SK-N-DZ (cell line): ENCODE measurements at regions not wholly inside any gene's neighbourhood (a gene's known extent, or its start where the extent isn't known, plus 50 kb on each side); places are given as distances from the start of the nearest gene placed in this dataset.
A peak's percentile ranks its signal among the peaks of the same experiment; 100 is the strongest.
"Not testable (repeated sequence)": the region's sequence is repeated elsewhere in the genome, so short reads cannot be mapped to it uniquely, and the experiment has no call there.

Experiments used
- DNase-seq: peaks from one replicate; pipeline ENCODE4 v3.0.0-alpha.2; 2015; ENCODE audit warnings: low spot score

DNA sequence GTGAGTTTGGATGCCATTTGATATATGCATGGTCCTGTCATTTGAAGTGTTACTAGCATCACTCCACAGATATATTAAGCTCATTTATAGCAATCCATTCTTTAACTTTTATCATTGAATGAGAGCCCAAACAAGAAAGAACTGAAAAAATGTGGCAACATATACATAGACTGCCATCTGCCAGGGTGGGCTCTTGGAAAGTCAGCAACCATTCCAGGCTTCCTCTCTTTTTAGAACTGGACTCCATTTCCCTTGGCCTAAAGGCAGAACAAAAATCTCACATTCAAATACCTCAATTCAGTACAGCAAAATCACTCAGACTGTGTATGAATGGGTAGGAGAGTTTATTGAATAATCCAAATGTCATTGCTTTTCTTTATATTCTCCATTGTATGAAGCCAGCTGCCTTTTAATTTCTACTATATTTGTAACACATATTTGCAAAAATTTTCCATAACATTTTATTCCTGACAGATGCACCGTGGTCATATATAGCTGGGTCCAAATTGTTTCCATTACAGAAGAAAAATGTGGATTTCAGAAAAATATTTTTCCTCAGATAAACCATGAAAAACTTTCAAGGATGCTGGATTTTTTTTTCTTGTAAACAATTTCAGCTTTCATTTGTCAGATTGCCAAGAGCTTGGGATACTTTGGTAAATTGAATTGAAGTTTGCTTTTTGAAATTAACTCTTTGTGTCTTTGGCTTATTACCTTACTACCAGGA, 1252.3 kb upstream of the SEL1L start:
- DNase-seq, result no peak

DNA sequence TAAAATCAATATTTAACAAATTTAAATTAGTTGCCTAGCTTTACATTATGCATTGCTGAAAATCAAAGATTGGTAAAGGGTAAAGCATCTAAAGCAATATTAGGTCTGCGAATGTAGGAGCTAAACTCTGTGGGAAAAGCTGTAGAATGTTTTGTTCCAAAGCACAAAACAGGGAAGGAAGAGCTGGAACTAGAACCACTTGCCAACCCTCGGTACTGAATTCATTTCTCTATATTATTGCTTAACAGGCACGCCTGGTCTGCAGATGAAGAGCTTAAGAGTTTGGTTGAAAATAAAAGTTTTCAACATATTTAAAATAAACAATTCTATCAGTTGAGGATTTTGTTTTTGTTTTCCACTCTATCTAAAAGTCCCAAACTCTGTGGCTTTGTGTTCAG, 1252.8 kb upstream of the SEL1L start:
- DNase-seq, result no peak

DNA sequence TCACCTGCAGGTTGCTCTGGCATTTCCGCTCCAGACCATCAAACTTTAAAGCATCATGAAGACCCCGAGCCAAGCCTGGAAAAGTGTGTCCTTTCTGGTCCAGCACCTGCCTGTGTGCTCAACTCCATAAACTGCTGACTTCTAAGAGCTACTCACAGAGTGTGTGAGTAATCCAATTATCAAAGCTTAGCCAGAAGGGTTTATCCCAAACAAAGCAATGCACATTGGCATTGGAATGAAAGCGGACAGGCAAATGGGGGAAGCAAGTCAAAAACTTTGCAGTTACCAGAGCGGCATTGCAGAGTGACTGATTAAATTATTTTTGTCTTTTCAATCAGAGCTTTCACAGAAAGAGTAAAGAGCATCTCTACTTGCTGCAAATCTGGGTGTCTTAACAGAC, 1262.4 kb upstream of the SEL1L start:
- DNase-seq, result peak; percentile 78

DNA sequence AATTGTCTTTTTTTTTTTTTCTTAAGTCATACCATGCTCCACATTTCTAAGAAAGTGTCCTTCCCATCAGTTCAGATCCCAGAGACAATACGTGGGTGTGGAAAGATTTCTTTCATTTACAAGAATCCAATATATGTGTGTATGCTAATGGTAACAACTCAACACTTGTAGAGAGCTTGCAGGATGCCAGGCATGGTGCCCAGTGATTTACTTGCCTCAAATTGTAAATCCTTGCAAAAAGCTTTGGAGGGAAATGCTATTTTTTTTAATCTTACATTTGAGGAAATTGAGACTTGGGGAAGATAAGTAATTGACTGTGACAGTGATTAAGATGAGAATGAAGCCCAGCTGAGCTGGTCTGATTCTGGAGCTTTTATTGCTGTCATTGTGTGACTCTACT, 1264.6 kb upstream of the SEL1L start:
- DNase-seq, result no peak

DNA sequence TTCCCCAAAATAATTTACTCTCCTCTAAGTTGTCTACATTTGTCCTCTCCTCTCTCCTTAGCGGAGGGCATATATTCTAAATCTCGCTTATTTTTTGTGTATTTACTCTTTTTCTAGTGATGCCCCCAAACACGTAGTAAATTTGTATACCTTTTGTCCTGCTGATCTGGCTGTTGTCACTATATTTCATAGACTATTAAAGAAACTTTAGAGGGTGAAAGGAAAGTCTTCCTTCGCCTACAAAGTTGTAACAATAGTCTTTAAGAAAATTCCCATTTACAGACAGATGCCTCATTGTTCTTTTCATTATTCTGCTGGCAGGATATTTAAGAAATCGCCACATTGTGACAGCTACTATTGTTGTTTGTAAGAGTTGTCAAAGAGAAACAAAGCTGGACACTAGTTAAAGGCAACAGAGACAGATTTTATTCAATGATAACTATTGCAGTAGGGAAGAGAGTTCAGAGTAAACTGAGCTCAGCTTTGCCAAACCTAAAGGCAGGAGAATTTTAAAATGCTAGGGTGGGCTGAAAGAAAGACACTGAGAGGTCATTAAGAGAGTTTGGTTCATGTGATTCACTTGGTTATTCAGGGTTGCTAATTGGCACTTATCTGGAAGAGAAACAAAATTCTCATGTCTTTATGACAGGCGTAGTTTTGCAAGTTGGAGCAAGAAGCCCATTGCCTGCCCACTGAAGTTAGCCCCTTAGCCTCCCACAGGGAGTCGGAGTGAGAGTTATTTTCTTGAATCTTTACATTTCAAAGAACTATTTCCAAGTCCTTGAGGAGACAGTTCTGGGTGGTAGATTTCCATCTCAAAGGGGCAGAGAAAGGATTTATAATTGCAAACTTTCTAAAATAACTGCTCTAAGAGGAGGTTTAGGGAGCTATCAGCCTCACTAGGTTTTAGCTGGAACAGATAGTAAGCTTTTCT, 1272.5 kb upstream of the SEL1L start:
- DNase-seq, result no peak

GRCh38 chr14:82811246-82811645, 1277.6 kb upstream of the SEL1L start:
- DNase-seq, result no peak

- not testable (repeated sequence) for DNase-seq
These were observed 1280.7 kb upstream of the SEL1L start for GRCh38 chr14:82814339-82814738.

DNA sequence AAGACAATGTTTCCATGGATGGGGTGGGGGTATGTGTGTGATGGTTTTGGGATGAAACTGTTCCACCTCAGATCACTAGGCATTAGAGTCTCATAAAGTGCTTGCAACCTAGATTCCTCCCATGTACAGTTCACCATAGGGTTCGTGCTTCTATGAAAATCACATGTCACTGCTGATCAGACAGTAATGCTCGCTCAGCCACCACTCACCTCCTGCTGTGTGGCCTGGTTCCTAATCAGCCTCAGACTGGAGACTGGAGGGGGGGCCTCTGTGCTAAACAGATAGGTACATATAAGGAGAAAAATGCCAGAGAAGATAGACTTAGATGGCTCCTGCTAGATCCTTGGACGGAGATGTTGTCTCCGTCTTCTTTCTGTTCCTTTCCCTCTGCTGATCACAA, 1296.9 kb upstream of the SEL1L start:
- DNase-seq, result no peak

DNA sequence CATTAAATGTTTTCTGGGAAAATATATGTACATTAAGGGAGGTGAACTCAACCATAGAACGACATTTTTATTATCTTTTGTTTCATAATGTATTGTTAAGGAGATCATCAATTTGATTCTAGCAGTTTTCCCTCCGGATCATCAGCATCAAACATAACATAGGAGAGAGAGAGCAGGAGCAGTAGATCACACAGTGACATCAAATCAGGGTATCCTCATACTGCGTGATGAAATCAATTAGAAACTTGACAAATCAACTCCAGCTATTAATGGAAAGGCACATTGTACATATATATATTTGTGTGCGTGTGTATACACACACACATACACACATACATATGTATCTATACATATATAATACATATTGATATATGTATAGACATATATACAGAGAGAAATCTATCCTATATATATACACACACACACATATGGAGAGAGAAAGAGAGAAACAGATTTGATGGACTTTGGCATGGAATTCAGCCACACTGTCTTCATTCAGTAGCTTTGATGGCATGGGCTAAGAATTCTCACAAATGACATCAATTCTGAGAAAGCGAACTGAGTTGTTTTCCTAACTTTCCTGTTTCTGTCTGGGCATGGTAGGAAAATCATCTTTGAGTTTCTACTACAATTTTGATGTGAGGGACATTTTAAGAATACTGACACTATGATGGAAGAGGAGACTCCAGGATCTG, 1302.8 kb upstream of the SEL1L start:
- no peak for DNase-seq

GRCh38 chr14:82837611-82838140, 1304.0 kb upstream of the SEL1L start:
- peak; percentile 91 for DNase-seq

GRCh38 chr14:82850576-82850975, 1316.9 kb upstream of the SEL1L start:
- DNase-seq, result no peak

DNA sequence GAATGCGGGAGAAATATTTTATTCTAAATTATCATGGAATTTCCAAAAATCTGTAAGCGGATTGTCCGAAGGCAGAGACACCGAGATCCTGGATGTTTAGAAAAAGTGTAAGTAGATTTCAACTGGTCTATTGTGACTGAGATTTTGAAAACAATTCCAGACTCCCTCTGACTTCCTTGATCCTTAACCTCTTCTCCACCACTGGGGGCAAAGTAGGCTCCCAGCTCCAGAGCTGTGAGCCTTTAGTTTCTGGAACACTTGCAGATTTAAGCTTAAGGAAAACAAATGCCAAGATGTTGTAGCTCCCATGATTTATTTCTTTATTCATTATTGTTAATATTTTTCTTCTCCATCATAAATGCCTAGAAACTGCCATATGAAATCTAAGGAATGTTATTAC, 1320.5 kb upstream of the SEL1L start:
- no peak for DNase-seq

GRCh38 chr14:82854901-82855300, 1321.2 kb upstream of the SEL1L start:
- DNase-seq, result no peak

DNA sequence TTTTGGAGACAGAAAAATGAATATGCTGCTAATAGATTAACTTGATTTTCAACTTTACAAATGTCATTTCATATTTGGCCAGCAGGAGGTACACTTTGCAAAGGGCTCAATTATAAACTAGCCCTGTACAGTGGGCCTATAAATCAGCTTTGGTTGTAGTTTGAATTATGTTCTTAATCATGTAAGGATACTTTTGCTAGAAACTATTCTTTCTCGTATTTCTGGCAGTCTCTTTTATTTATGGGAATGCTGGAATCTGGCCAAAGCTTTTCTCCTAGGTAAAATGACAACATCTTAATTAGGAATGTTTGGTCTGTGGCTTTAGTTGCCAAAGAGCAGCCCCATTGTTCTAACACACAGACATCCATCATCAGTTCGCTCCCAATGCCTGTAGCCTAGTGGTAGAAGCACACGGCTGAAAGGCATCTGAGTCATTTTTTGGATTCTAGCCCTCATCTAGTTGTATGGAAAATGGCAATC, 1322.3 kb upstream of the SEL1L start:
- DNase-seq, result peak; percentile 3

GRCh38 chr14:82861313-82861712, 1327.7 kb upstream of the SEL1L start:
- DNase-seq, result no peak

- DNase-seq, result no peak
These were observed 1338.8 kb upstream of the SEL1L start for GRCh38 chr14:82872494-82872893.

- no peak for DNase-seq
These were observed 1345.3 kb upstream of the SEL1L start for GRCh38 chr14:82878951-82879350.

DNA sequence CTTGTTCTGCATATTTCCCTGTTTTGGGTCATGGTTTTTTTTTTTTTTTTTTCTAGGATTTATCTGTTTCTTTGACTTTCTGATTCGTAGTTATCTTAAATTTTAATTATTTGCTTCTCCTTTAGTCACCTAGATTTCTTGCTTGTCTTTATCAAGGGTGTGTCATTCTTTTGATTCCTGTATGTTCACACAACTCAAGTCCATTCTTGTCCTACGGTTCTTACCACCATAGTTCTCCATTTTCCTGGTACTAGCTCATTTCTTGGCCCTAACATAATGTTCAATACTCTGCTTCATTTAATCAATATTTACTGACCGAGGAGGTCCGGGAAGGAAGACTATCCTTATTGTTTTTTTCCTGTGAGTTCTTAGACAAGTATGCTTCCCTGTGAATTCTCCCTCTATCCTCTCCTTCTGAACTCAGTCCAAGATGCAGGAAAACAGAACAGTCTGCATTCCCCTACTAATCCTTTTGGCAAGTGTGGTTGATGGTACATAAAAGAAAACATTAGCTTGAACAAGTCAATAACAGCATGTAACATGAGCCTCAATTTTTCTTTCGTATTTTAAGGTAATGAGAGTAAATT, 1346.4 kb upstream of the SEL1L start:
- no peak for DNase-seq

DNA sequence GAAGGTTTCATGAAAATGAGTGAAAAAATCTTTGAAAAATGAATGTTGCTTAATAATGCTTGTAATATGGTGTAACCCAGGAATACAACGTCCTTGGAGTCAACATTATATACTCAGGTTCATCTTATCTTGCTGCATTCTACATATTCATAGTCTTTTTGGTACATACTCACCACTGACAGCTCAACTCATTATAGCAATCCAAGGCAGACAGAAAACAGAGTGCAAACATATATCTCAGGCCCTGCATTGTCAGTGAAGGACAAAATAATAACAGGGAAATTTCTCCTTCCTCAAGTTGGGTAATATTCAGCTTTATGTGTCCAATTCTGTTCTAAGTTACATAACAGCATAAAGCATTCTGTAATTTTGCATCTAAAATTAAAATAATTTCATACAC, 1353.0 kb upstream of the SEL1L start:
- no peak for DNase-seq

GRCh38 chr14:82889701-82890100, 1356.0 kb upstream of the SEL1L start:
- no peak for DNase-seq

DNA sequence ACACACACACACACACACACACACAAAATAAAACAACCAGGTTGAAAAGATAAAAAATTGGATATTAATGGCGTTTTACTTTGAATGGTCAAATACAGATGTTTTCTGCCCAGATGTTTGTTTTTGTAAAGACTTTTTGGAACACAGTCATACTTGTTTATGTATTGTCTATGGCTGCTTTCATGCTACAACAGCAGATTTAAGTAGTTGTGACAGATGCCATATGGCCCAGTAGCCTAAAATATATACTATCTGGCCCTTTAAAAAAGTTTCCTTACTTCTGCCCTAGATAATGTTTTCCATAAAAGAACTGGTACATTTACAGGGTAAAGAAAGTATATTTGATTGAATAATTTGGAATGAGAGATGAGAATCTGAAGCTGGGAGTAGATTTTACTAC, 1362.8 kb upstream of the SEL1L start:
- no peak for DNase-seq
